Kidney (tissue), 13 donors: ENCODE measurements at regions not wholly inside any gene's neighbourhood (a gene's known extent, or its start where the extent isn't known, plus 50 kb on each side); places are given as distances from the start of the nearest gene placed in this dataset.

ENCODE experiments used
- DNase-seq, 5 donors: peaks; one replicate each; pipeline ENCODE4 v3.0.0-alpha.2; 2013 to 2020
- FAIRE-seq: peaks from 2 replicates; lab custom pipeline; 2012; peaks lifted over from hg19 to GRCh38; lab: Jason Lieb, UNC
- H3K27ac ChIP-seq, 2 donors: one replicate each; pipeline ENCODE4 v1.7.0; 2013; ENCODE audit warnings: low read depth in 2 of 2, low read length in 2 of 2, inconsistent platforms in 1 of 2
- H3K27me3 ChIP-seq: one replicate; pipeline ENCODE4 v1.7.1; 2013; ENCODE audit warnings: low read length, inconsistent platforms; ENCODE audit not compliant: control insufficient read depth, insufficient read depth
- H3K36me3 ChIP-seq, 3 donors: one replicate each; pipeline versions ENCODE4 v1.7.0 to v1.7.1; 2013; ENCODE audit warnings: low read length in 3 of 3, control low read depth in 1 of 3, inconsistent platforms in 1 of 3; ENCODE audit not compliant: insufficient read depth in 3 of 3, control insufficient read depth in 2 of 3
- H3K4me1 ChIP-seq, 3 donors: one replicate each; pipeline versions ENCODE4 v1.7.0 to v1.7.1; 2013; ENCODE audit warnings: low read length in 3 of 3, inconsistent platforms in 1 of 3, low read depth in 1 of 3; ENCODE audit not compliant: control insufficient read depth in 2 of 3, insufficient read depth in 2 of 3
- H3K4me3 ChIP-seq, 3 donors: one replicate each; pipeline versions ENCODE4 v1.7.0 to v1.8.1; 2013; ENCODE audit warnings: low read length in 3 of 3, control low read depth in 1 of 3, inconsistent platforms in 1 of 3
- H3K9ac ChIP-seq, 3 donors: one replicate each; pipeline versions ENCODE4 v1.7.0 to v1.7.1; 2013; ENCODE audit warnings: low read length in 3 of 3, control low read depth in 1 of 3, inconsistent platforms in 1 of 3
- H3K9me3 ChIP-seq, 3 donors: one replicate each; pipeline versions ENCODE4 v1.7.0 to v1.7.1; 2013; ENCODE audit warnings: low read length in 3 of 3, control low read depth in 1 of 3, inconsistent platforms in 1 of 3; ENCODE audit not compliant: control insufficient read depth in 2 of 3, insufficient read depth in 1 of 3
- CTCF ChIP-seq: IDR thresholded peaks from 3 replicates; pipeline ENCODE4 v1.5.1; 2012; ENCODE audit warnings: mild to moderate bottlenecking, moderate library complexity, borderline replicate concordance; ENCODE audit not compliant: insufficient read depth; ENCODE audit errors: extremely low read depth
- intact Hi-C: fragments of 100-400 bp; cut with DNase I; formaldehyde crosslinking; loops from one replicate; pipeline ENCODE4 v1.11.1; 2022
- donor health status: control.
- donor health status: control.
- donor health status: control.
- donor health status: control.
- donor health status: control.
- donor health status: DM: yes; HTN: yes; CAD: no.
- donor health status: Normal renal cell carcinoma (clear cell type).

GRCh38 chr6:40809627-40810026 is 222.5 kb upstream of the LRFN2 start:
- Histone ChIP-seq H3K9me3 (no peaks in the 10 kb centered on the region), H3K27me3 (no peaks in the 10 kb centered on the region), H3K4me1 (no peaks in the 10 kb centered on the region), H3K36me3 (no peaks in the 10 kb centered on the region), H3K9ac (no peak overlapping the region), H3K27ac (no peak overlapping the region), H3K4me3 (no peak overlapping the region)
- FAIRE-seq (no peak), DNase-seq (no peak)
- TF ChIP-seq CTCF: no peak
- intact Hi-C loops: no loop called here

GRCh38 chr6:40807484-40807883 is 220.3 kb upstream of the LRFN2 start:
- no peaks in the 10 kb centered on the region for H3K9me3 ChIP-seq
- no peak for FAIRE-seq
- TF ChIP-seq CTCF: no peak
- H3K4me3 ChIP-seq: no peak overlapping the region
- H3K36me3 ChIP-seq: no peaks in the 10 kb centered on the region
- H3K9ac ChIP-seq: no peak overlapping the region
- H3K4me1 ChIP-seq: no peaks in the 10 kb centered on the region
- intact Hi-C loops: no loop called here
- H3K27me3 ChIP-seq: no peaks in the 10 kb centered on the region
- DNase-seq: no peak
- H3K27ac ChIP-seq: no peak overlapping the region

GRCh38 chr6:40806256-40806864 is 219.2 kb upstream of the LRFN2 start:
- no peaks in the 10 kb centered on the region for H3K9me3 ChIP-seq
- H3K4me1 ChIP-seq: no peaks in the 10 kb centered on the region
- H3K4me3 ChIP-seq: no peak overlapping the region
- no peaks in the 10 kb centered on the region for H3K36me3 ChIP-seq
- FAIRE-seq (no peak), DNase-seq (no peak)
- intact Hi-C loops: no loop called here
- H3K27ac ChIP-seq: no peak overlapping the region
- TF ChIP-seq CTCF: no peak
- H3K27me3 ChIP-seq: no peaks in the 10 kb centered on the region
- H3K9ac ChIP-seq: no peak overlapping the region

GRCh38 chr6:40805336-40805735 is 218.2 kb upstream of the LRFN2 start:
- no peak overlapping the region for H3K27ac ChIP-seq
- FAIRE-seq (no peak), DNase-seq (no peak)
- no peak overlapping the region for H3K4me3 ChIP-seq
- H3K27me3 ChIP-seq: no peaks in the 10 kb centered on the region
- TF ChIP-seq CTCF: no peak
- H3K36me3 ChIP-seq: no peaks in the 10 kb centered on the region
- H3K9ac ChIP-seq: no peak overlapping the region
- no peaks in the 10 kb centered on the region for H3K4me1 ChIP-seq
- H3K9me3 ChIP-seq: no peaks in the 10 kb centered on the region
- intact Hi-C loops: no loop called here
